Right lung (tissue), 2 donors: ENCODE measurements at regions not wholly inside any gene's neighbourhood (a gene's known extent, or its start where the extent isn't known, plus 50 kb on each side); places are given as distances from the start of the nearest gene placed in this dataset.
"Not testable (repeated sequence)": the region's sequence is repeated elsewhere in the genome, so short reads cannot be mapped to it uniquely, and the experiment has no call there.

ENCODE experiments used
- DNase-seq, 2 donors: peaks; one replicate each; pipeline ENCODE4 v3.0.0-alpha.2; 2013

DNA sequence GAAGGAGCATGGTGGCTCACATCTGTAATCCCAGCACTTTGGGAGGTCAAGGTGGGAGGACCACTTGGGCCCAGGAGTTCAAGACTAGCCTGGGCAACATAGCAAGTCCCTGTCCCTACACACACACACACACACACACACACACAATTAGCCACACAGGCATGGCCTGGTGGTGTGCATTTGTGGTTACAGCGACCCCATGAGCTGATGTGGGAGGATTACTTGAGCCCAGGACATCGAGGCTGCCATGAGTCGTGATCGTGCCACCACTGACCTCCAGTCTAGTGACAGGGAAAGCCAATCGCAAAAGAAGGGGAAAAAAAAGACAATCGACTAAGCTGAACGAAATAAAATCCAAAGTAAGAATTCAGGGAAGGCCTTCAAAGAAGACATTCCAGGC lies 67.9 kb downstream of the TBX3 start:
- DNase-seq: no peak

DNA sequence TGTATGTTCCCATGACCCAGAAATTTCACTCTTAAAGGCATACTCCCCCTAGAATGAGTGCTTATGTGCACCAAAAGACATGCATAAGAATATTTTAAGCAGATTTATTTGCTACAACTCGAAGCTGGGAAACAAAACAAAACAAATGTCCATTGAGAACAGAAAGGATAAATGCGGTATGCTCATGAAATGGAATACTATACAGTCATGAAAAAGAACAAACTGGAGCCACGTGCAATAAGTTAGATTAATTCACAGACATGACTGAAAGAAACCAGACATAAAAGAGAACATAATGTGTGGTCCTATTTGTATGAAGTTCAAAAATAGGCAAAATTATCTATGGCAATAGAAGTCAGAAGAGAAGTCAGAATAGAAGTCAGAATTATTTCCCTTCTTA lies 69.9 kb downstream of the TBX3 start:
- no peak for DNase-seq

DNA sequence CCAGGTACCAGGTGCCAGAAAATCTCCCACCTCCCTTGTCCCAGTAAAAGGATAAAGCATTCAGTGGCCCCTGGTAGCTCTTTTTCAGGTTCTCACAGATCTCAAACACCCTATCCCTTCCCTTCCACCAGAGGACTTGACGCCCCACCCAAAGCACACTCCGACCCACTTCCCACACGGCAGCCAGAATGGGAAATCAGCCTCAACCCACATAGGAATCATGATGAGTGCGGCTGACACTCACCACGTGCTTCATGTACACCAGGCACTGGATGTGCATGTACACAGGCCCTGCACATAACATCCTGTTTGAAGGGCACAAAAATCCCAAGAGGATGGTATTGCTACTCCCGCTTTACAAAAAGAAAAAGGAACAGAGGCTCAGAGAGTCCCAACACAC lies 71.9 kb downstream of the TBX3 start:
- DNase-seq: no peak

DNA sequence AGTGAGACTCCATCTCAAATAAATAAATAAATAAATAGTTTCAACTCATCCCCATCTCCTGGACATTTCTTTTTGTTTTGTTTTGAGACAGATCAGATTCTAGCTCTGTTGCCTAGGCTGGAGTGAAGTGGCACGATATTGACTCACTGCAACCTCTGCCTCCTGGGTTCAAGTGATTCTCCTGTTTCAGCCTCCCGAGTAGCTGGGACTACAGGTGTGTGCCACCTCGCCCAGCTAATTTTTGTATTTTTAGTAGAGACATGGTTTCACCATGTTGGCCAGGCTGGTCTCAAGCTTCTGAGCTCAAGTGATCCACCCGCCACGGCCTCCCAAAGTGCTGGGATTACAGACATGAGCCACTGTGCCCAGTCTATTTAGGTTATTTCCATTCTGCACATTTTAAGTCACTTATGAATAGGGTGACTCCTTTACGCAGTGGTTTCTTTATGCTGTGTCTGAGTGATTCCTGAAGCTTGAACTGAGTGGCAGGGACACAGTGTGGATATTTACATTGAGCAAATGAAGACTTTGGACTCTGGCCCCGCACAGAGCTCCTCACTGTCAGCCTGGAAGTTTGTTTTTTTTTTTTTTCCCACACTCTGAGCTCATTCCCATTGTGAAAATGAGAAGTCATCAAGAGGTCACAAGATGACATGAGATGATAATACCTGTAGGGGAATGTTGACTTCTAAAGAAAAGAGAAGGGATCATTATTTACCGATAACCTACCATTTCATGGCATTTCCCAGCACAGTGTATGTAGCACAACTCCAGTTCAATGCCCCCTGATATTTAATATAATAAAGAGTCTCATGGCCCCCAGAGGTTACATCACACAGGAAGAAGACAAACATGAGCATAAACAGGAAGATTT lies 72.6 kb downstream of the TBX3 start:
- no peak for DNase-seq

DNA sequence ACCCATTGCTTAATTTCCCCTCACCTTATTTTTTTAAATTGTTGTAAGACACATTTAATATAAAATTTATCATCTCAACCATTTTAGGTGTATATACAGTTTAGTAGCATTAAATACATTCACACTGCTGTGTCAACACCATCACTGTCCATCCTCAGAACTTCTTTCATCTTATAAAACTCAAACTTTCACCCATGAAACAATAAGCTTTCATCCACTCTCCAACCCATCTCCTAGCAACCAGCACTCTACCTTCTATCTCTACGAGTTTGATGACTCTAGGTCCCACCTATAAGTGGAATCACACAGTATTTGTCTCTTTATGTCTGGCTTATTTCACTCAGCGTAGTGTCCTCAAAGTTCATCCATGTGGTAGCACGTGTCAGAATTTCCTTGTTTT lies 75.5 kb downstream of the TBX3 start:
- no peak for DNase-seq

DNA sequence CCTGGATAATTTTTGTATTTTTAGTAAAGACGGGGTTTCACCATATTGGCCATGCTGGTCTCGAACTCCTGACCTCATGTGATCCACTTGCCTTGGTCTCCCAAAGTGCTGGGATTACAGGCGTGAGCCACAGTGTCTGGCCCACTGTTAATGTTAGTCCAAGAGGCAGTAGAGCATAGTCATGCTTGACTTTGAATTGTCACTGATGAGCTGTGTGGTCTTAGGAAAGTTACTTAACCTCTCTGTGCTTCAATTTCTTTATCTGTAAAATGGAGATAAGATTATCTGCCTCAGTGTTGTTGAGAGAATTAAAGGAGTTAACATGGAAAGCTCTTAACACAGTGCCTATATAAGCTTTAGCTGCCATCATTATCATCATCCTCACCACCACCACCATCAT lies 78.1 kb downstream of the TBX3 start:
- no peak for DNase-seq

DNA sequence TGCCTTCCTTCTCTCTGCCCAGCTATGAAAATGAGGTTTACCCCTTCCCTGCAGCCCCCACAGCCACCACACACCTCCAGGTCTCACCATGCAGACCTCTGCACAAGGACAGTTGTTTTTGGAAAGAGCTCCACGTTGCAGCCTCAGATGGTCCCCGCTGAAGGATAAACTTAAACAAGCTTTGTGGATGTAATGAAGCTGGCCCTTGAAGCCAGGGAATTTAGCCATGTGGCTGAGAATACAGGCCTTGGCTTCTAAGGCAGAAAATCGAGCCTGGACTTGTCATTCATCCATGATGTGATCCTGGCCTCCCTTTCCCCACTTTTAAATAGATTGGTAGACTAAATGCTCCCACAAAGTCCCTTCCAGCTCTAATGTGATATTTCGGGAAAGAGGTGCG lies 79.4 kb downstream of the TBX3 start:
- no peak for DNase-seq

DNA sequence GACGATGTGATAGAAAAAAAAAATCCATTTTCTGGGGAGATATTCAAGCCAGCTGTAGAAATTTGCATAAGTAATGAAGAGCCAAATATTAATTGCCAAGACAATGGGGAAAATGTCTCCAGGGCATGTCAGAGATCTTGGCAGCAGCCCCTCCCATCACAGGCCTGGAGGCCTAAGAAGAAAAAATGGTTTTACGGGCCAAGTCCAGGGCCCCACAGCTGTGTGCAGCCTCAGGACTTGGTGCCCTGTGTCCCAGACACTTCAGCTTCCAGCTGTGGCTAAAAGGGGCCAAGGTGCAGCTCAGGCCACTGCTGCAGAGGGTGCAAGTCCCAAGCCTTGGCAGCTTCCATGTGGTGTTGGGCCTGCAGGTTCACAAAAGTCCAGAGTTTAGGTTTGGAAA lies 83.4 kb downstream of the TBX3 start:
- not testable (repeated sequence) for DNase-seq

DNA sequence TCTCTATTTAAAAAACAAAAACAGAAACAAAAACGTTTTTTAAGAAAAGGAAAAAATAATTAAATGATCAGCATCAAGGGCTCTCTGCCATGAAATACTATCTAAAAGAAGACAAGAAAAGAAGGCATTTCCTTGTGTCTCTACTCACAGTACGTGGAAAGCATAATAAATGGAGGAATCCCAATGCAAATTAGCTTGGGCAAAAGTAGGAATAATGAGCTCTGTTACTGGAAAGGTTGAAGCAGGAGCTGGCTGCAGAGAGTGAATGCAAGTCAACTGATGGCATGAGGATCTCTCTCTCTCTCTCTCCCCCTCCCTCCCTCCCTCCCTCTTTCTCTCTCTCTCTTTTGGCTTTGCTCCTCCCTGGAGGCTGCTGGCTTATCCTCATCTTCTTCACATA lies 85.9 kb downstream of the TBX3 start:
- DNase-seq: no peak

DNA sequence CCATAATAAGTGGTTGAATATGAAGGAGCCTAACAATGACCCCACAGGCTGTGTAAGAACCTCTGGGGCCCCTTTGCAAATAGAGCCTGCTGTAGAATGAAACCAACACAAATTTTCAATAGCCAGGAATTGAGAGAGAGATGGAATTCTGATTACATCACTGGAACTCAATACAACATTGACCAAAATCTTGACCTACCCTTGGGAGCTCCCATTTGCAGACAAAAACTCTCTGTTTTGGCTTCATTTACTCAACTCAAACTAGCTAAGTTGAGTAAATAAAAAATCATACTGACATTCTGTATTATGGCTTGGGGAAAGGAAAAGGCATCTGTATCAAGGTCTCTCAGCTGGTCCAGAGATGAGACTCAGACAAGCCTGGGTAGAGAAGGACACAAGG lies 91.0 kb downstream of the TBX3 start:
- DNase-seq: no peak

DNA sequence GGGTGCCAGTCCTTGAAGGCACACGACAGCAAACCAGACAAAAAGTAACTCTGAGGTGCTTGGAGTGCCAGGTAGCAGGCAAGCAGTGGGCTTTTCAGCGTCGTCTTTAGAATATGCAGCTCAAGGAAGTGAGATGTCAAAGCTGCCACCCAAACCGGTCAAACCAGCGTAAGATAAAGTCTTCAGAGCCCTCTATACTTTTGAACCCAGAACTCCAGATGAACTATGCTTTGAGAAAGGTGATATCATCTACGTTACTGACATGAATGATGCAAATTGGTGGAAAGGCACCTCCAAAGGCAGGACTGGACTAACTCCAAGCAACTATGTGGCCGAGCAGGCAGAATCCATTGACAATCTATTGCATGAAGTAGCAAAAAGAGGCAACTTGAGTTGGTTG lies 95.9 kb downstream of the TBX3 start:
- peak in 1 of 2 donors; percentile 2 for DNase-seq

DNA sequence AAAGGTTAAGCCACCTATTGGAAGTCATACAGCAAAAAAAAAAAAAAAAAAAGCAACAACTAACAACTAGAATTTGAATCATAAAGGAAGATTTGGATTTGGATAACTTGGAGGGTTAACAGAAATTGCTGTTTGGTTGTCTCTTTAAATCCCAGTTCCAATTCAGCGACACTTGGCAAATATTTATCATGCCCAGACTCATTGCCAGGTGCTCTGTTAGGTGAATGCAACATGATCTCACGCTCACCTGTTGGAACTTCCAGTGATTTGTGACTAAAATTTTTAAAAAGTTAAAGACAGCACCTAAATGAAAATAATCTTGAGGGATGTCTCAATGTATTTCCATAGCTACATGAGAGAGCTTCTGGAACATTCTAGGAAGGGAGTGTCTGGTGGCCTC lies 103.7 kb downstream of the TBX3 start:
- no peak for DNase-seq

DNA sequence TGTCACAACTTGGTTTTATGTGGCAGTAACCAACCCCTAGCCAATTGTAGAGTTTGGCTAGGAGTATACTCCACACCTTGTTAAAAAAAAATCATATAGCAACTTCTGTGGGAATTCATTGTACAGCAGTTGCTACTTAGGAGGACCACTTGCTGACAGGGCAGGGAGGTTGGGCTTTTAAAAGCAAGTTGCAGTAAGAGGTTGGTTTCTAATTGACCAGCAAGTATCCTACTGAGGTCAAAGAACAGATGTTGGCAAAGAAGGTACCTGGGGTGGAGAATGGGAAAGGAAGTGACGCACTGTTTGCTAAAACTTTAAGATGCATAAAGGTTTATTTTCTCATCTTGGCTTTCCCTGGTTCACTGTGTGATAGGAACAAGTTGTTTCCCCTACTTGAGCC lies 104.6 kb downstream of the TBX3 start:
- DNase-seq: no peak

DNA sequence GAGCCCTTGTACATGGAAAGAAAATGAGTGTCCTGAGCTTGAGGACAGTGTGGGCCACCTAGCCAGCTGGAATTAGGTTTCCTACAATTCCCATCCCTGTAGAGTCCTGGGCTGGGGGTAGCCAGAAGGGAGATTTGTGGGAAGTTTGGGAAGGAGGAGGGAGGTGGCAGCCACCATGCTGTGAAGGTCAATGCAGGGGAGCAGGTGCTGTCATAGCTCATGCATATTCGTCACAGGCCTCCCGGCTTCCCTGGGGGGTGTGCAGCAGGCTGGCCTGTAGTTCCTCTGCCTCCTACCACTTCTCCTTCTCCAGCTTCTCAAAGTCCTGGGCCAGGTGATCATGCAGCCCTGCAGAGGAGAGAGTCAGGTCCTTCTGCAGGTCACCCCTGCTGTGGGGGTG lies 121.3 kb downstream of the TBX3 start:
- no peak for DNase-seq

DNA sequence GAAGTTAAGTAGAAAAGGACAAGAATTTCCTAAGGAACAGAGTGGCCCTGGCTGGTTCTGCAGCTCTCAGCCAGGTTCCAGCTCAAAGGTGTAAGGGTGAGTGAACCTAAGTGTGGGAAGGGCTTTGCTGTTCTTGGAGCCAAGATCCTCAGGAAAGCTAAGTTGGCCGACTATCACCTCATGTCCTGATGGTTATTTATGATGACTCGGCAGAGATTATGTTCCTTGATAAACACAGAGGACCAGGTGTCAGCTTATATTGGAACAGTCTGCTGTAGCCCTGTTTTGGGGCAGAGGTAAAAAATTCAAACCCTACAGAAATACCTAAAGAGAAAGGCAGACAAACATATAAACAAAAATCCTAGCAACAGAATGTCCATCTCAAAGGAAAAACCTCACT lies 128.5 kb downstream of the TBX3 start:
- no peak for DNase-seq

DNA sequence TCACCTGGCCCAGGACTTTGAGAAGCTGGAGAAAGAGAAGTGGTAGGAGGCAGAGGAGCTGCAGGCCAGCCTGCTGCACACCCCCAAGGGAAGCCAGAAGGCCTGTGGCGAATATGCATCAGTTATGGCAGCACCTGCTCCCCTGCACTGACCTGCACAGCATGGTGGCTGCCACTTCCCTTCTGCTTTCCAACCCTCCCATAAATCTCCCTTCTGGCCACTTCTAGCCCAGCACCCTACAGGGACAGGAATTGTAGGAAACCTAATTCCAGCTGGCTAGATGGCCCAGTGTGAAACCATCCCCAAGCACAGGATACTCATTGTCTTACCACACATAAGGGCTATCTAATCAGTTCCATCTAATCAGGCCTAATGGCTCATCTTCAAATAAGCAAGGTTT lies 136.3 kb downstream of the TBX3 start:
- DNase-seq: no peak

DNA sequence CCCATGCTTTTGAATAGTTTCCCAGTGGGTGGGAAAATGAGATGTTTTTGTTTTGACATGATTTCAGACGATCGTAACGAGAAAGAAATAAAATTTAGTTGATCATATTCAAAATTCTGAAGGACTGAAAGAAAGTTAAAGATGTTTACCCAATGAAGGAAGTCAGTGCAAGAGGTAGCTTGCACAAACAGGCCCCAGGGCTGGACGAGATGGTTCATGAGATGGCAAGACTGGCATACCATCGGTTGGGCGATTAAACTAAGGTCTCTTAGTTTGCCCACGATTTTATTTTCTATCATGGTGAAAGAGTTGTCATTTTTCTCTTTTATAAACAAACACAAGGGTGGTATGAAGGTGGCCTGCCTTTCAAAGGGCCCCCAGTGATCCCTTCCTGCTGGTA lies 124.5 kb upstream of the TBX5 start:
- DNase-seq: no peak

DNA sequence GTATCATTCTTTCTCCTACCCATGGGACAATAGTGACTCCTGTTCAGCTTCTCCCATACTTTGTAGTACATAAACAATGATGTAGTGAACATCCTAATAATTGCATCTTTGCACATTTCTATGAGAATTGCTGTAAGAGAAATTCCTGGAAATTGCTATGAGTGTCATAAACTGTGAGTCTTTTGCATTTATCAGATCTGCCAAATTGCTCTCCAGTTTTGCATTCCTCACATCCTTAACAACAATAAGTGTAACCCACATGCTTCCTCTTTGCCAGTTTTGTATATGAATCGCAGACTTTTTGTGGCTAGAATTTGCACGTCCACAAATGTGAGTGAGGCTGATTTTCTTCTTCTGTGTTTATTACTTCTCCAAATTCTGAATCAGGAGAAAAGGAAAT lies 124.0 kb upstream of the TBX5 start:
- DNase-seq: no peak

DNA sequence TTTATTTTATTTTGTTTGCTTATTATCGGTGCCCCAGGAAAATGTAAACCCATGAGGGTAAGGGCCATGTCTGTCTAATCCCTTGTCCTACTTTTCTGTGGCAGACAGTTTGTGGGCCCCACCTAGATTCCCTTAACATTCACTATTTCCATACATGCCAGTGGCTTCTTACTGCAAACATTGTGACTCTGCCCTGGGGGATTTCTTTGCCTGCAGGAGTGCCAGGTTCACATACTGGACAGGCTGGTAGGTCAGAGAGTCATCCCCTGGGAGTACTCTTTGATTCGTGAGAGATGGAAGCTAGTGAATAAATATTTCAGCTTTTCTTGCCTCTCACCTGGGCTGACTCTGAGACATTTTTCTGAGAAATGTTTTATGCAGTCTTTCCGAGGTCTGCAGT lies 122.8 kb upstream of the TBX5 start:
- DNase-seq: no peak

DNA sequence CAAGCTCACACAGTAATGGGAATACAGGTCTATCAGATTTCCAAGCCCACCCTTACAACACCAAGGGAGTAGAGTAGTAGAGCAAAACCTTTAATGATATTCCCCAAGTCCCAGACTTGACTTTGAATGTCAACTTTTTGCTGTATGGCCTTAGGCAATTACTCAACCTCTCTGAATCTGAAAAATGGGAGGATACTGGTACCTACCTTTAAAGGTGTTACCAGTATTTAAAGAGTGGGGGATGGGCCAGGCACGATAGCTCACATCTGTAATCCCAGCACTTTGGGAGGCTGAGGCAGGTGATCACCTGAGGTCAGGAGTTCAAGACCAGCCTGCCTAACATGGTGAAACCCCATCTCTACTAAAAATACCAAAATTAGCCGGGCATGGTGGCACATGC lies 115.2 kb upstream of the TBX5 start:
- not testable (repeated sequence) for DNase-seq

DNA sequence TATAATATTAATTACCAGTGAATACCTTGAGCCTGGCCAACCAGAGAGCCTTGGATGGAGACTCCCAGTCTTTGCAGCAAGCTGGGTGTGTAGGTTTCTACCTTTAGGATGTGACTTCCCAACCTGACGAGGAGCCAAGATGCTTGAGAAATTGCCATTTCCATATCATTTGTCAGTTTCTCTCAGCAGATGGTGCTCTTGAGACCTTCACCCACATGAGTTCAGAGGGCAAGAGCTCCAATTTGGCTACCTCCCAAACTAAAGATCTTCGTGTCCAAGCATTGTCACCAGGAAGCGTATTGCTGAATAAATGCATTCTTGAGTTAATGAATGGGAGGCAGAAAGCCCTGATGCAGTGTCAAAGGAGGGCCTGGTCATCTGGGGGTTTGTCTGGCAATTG lies 106.4 kb upstream of the TBX5 start:
- no peak for DNase-seq

DNA sequence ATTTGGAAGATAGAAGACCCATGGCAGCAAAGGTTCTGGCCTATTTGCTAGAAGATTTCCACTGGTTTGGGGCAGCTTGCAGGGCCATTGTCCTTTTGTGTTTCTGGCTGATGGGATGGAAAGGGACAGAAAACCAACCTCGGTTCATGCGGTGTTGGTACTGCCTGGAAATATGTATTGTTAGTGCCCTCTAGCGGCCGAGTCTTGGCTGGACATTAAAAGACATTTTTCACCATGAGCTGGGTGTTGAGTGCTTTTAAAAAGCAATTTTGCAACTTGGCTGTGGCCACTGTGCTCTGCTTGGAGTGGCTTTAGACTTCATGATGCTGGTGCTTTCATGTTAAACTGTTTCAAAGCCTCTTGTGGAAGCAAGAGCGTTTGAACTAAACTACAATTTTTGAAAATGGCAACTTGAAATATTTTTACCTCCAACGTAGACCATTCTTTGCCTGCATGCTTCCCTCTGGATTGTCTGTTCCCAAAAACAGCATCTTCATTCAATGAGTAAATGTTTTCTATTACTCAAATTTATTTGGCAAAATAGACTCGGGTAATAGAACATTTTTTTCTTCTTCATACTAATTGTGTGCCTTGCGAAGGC lies 102.7 kb upstream of the TBX5 start:
- DNase-seq: peak; percentile 79 to 85

DNA sequence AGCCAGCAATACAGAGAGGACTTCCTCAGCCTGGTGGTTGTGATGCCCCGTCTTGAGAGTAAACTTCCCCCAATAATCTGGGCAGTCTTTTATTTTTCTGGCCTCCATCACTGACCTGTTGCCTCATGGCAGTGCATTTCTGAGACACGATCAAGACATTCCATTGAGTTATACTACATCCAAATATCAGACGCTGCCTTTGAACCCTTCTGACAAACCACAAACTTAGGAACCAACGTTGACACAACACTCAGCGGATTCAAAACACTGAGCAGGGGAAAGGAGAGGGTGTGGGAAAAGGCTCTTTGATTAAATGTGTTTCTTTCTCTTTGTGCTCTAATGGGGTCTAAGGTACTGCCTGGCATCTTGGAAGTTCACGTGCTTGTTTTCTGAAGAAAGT lies 100.7 kb upstream of the TBX5 start:
- no peak for DNase-seq

DNA sequence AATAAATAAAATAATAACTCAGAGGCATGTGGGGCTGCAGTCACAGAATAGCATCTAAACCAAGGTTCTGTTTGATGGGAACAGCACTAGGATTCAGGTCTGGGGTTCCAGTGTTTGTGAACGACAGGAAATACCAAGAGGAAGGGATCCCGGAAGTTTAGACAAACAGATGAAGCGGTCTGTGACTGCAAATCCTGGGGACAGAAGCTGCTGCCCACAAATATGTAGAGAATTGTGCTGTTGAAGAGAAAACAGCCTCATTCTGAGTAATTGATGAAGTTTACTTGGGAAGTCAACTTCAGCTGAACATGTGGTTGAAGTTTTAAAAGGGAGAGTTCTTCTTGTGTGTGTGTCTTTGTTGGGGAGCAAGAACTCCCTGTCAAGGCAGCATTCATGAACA lies 98.4 kb upstream of the TBX5 start:
- no peak for DNase-seq
